GM21717 (cell line): ENCODE measurements at regions not wholly inside any gene's neighbourhood (a gene's known extent, or its start where the extent isn't known, plus 50 kb on each side); places are given as distances from the start of the nearest gene placed in this dataset.
"Not testable (repeated sequence)": the region's sequence is repeated elsewhere in the genome, so short reads cannot be mapped to it uniquely, and the experiment has no call there.

Source experiments
- ATAC-seq: cut with Tn5 transposase; IDR thresholded peaks from one replicate; pipeline ENCODE4 v1.9.1; 2021; ENCODE audit warnings: mild to moderate bottlenecking, moderate library complexity; ENCODE audit not compliant: unreplicated experiment

DNA sequence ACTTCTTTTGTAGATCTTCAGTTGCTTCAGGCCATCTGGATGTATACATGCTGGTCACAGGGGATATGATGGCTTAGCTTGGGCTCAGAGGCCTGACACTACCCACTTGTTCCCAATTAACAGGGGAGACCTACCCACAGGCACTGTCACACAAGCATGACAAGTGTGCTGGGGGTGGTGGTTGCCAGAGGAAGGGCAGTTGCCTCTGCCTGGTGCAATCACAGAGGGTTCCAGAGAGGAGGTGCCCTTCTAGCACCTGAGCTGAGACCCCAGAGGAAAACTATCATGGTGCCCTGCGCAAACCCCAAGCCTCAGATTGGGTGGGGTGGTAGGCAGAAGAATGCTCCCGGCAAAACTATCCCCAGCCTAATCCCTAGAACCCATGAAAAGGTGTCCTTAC, 65.6 kb upstream of the NANOS1 start:
- ATAC-seq = no peak

- ATAC-seq = not testable (repeated sequence)
These were observed 65.0 kb upstream of the NANOS1 start for GRCh38 chr10:118964476-118964875.

- no peak for ATAC-seq
These were observed 64.4 kb upstream of the NANOS1 start for GRCh38 chr10:118965096-118965495.

- ATAC-seq = no peak
These were observed 63.9 kb upstream of the NANOS1 start for GRCh38 chr10:118965645-118966044.

- no peak for ATAC-seq
These were observed 63.3 kb upstream of the NANOS1 start for GRCh38 chr10:118966076-118966849.

DNA sequence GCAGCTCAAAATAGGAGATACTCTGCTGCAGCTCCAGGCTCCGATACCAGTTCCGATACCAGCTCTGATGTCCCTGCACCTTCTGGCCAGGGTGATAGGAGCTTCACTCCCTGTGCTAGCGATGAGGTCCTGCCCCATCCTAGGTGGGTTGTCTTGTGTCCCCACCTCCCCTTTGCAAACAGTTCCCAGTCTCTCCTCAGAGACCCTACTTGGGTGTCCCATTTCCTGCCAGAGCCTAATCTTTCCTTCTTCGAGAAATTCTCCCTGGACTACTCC, 62.7 kb upstream of the NANOS1 start:
- no peak for ATAC-seq

GRCh38 chr10:118967160-118967559, 62.4 kb upstream of the NANOS1 start:
- ATAC-seq = no peak

DNA sequence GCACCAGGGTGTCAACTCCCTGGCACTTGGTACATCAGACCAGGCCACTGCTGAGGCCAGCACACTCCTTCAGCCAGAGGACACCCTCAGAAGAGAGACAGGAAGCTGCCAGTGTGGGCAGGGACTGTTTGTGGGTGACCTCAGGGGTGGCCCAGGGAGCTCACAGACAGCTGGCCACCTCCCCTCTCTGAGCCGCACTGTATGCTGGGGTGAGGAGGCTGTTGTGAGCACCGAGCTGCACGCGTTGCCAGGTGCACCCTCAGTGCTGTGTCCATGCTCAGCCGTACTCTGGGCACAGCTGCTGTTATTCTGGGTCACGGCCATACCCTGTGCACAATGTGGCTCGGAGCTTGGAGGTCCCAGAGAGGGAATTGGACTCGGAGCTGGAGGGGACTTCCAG, 61.5 kb upstream of the NANOS1 start:
- ATAC-seq = no peak

DNA sequence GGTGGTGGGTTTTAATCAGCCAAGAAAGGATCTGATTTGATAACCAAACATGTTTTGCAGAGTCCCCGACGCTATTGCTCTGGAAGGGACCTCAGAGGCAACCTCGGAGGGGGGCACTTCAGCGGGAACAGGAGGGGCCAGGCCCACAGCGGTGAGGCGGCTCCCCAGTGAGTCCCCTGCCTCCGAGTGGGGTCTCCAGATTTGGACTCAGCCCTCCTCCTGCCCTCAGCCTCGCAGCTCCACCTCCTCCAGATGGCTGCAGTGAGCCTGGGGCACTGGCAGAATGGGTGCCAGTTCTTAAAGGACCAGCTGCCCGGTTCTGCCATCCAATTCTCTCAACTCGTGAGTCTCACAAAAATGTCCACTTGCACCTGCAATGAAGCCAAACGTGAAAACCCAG, 61.0 kb upstream of the NANOS1 start:
- no peak for ATAC-seq

GRCh38 chr10:118969014-118969413, 60.5 kb upstream of the NANOS1 start:
- ATAC-seq = no peak

DNA sequence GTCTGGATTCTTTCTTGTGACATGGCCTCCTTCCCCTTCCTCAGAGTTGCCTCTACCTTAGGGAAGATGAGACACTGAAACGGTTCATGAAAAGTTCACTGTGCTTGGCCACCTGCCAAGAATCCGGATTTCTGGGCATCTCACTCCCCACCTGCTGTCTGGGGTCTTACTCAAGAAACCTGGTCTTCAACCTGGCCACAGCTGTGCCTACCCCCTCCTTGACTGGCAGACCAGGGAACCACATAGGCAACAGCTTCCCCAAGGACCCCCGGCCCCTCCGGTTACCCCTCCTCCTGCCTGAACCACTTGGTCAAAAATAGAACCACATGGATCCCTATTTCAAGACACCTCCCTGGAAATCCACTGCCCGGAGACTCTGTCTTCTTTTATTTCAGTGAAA, 58.7 kb upstream of the NANOS1 start:
- ATAC-seq = no peak

DNA sequence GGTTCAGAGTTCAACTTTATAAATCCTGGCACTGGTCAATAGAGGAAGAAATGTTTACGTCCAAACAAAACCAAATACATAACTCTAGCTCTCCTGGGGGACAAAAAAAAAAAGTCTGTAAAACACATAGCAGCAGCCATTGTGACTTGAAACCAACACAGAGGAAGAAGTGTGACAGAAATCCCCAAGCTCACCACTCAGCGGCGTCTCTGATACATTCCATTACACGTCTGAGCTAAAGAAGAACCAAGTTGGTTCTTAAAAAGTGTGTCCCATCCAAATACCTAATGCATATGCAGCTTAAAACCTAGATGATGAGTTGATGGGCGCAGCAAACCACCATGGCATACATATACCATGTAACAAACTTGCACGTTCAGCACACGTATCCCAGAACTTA, 58.3 kb upstream of the NANOS1 start:
- no peak for ATAC-seq

GRCh38 chr10:118971876-118972275, 57.6 kb upstream of the NANOS1 start:
- ATAC-seq = no peak

DNA sequence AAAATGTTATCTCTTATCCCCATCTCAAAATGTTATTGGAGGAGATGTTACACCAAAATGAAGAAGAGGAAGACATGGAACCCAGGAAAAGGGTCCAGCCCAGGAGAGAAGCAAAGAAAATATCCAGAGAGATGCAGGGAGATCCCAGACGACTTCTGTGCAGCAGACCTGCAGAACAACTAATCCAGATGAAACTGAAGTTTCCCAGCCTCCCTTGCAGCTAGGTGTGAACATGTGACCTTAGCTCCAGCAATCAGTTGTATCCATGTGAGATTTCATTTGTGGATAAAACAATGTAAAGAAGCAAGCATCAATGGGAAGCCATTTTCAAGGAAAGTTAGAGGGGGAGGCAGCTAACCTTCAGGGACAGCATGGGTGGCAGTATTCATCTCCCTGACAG, 55.8 kb upstream of the NANOS1 start:
- ATAC-seq = no peak

- no peak for ATAC-seq
These were observed 54.6 kb upstream of the NANOS1 start for GRCh38 chr10:118974951-118975350.

- not testable (repeated sequence) for ATAC-seq
These were observed 53.3 kb upstream of the NANOS1 start for GRCh38 chr10:118976219-118976618.

- no peak for ATAC-seq
These were observed 52.4 kb upstream of the NANOS1 start for GRCh38 chr10:118977022-118977599.

DNA sequence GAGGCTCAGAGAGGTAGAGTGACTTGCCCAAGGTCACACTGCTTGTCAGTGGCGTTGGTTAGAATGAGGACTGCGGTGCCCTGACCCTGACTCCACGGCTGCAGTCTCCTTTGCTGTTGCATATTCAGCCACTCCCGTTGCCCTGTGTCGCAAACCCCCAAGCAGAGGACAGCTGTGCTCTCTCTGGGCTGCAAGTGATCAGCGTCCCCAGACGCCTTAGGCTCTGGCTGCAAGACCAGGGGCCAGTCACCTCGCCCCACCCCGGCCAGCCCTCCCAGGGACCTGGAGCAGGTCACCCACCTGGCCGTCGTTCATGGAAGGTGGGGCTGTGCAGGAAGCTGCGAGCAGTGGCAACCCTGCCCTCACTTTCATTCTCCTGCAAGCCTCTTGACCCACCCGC, 51.7 kb upstream of the NANOS1 start:
- ATAC-seq = no peak

GRCh38 chr10:118978316-118978997, 51.1 kb upstream of the NANOS1 start:
- no peak for ATAC-seq

DNA sequence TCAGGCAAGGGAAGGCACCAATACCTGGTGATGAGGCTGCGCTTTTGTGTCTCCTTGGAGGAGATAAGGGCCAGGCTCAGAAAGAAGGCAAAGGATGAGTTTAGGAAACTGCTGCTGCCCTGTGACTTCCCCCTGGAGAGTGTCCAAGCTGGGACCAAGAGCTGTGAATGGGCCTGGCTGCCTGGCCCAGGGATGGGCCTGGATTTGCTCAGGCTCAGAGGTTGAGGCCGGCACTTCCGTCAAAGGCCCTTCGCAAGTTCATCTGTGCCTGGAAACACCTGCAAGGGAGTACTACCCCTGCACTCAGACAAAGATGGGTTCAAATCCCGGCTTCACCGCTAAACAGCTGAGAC, 50.5 kb upstream of the NANOS1 start:
- no peak for ATAC-seq

GRCh38 chr10:118979661-118980060, 49.9 kb upstream of the NANOS1 start:
- ATAC-seq = no peak
